Loucy (cell line): ENCODE measurements at regions not wholly inside any gene's neighbourhood (a gene's known extent, or its start where the extent isn't known, plus 50 kb on each side); places are given as distances from the start of the nearest gene placed in this dataset.

Source experiments
- EZH2phosphoT487 ChIP-seq: fragments of 200-600 bp; IDR thresholded peaks from 2 replicates; pipeline ENCODE4 v1.6.1; 2018; ENCODE audit warnings: antibody characterized with exemption, mild to moderate bottlenecking, moderate library complexity, borderline replicate concordance
- TF ChIP-seq, protein P1 (sequence below): fragments of 200-600 bp; sonication (generic); conservative IDR thresholded peaks from 2 replicates; pipeline ENCODE4 v1.5.1; 2014; ENCODE audit warnings: mild to moderate bottlenecking, antibody characterized with exemption, low read length

GRCh38 chr1:5287178-5288150 is 633.1 kb downstream of the AJAP1 start:
- TF ChIP-seq, protein P1, sequence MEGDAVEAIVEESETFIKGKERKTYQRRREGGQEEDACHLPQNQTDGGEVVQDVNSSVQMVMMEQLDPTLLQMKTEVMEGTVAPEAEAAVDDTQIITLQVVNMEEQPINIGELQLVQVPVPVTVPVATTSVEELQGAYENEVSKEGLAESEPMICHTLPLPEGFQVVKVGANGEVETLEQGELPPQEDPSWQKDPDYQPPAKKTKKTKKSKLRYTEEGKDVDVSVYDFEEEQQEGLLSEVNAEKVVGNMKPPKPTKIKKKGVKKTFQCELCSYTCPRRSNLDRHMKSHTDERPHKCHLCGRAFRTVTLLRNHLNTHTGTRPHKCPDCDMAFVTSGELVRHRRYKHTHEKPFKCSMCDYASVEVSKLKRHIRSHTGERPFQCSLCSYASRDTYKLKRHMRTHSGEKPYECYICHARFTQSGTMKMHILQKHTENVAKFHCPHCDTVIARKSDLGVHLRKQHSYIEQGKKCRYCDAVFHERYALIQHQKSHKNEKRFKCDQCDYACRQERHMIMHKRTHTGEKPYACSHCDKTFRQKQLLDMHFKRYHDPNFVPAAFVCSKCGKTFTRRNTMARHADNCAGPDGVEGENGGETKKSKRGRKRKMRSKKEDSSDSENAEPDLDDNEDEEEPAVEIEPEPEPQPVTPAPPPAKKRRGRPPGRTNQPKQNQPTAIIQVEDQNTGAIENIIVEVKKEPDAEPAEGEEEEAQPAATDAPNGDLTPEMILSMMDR: no peak
- no peak for TF ChIP-seq EZH2phosphoT487
